GM19238 (cell line): ENCODE measurements at regions not wholly inside any gene's neighbourhood (a gene's known extent, or its start where the extent isn't known, plus 50 kb on each side); places are given as distances from the start of the nearest gene placed in this dataset.
A peak's percentile ranks its signal among the peaks of the same experiment; 100 is the strongest.

Experiments
- DNase-seq: peaks from one replicate; pipeline ENCODE4 v3.0.0; 2011; ENCODE audit warnings: low spot score; ENCODE audit not compliant: insufficient read length

GRCh38 chr6:104575536-104575935 is 284.2 kb downstream of the HACE1 start:
- no peak for DNase-seq

DNA sequence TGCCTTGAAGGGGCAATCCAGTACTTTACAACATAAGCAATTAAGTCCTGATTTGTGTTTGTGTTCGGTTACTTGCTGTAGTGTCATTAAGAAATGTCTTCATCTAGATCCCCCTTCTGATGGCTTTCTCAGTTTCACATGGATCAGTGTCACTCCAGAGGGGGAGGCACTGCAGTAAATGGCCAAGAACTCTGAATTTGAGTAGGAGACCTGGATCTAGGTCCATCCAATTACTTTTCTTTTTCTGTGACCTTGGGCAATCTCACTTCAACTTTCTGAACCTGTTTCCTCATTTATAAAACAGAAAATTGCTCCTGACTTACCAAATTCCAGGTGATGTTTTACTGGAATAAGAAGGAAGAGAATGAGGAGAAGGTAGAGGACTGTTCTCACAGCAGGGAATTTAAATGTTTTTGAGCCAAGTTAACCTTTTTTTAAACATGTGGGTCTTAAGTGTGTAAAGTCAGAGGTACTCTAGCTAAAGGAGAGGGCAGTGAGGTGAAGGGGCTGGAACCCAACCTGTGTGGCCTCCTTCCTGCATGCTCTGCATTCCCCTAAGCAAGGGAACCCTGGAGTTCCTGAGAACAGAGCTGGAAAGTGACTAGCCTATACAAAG is 285.5 kb downstream of the HACE1 start:
- DNase-seq, result no peak

DNA sequence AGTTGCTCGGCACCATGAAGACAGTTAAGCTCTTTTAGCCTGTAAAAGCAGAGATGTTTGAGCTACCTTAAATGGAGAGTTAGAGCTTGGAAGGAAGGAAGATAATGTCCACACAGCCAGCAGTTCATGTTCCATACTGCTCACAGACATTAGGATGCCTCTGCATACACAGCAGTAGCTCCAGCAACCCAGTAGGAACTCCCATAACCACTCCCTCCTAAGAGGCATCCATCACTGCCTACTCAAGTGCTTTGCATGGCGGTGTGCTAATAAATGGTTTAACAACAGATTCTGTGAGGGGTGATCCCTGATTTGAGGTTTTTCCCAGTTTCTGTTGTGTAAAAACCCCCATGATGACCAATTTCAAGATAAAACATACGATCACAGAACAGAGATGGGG is 286.4 kb downstream of the HACE1 start:
- DNase-seq, result no peak

DNA sequence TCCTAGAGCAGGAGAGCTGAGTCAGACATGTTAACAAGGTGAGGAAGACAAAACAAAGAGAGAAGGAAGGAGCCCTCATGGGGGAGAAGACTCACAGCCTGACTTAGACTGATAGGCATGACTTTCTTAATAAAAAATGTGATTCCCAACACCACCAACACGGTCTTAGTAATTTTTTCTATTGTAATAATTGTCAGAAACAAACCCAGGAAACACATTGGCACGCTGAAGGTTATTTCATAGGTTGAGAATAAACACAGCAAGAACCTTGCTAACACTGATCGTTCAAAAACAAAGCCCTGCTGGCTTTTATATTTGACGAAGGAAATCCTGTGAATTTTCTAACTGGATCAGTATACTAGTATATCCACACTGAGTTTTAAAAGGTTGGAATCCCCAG is 286.8 kb downstream of the HACE1 start:
- DNase-seq, result no peak

GRCh38 chr6:104566411-104566810 is 293.3 kb downstream of the HACE1 start:
- no peak for DNase-seq

- no peak for DNase-seq
These were observed 296.4 kb downstream of the HACE1 start for GRCh38 chr6:104563306-104563705.

DNA sequence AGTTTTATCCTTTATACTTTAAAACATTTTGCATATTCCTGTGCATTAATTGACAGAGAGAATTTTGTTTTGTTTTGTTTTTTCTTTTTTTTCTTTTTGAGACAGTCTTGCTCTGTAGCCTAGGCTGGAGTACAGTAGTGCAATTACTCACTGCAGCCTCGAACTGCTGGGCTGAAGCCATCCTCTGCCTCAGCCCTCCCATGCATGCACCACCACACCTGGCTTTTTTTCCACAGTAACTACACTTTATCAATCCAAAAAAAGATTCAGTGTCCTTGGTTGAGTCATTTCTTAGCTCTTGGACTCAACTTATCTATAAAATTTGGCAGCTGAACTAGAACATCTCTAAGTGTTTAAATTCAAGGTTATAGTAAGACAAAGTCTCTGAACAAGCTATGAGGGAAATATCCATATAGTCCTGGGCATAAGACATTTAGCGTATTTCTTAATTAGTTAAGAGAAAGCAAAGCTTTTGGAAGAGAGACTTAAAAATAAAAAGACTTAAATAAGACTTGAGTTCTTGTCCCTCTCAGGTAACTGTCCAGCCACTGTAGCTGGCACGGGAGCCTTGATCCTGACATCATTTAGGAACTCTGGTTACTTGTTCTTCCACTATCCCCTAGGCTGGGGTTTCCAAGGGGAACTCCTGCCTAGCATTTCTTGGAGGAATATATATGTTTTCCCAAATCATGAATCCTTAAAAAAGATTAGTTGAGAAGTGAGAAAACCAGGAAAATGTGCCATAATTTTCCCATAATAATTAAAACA is 300.1 kb downstream of the HACE1 start:
- no peak for DNase-seq

- DNase-seq, result no peak
These were observed 301.0 kb downstream of the HACE1 start for GRCh38 chr6:104558746-104559145.

DNA sequence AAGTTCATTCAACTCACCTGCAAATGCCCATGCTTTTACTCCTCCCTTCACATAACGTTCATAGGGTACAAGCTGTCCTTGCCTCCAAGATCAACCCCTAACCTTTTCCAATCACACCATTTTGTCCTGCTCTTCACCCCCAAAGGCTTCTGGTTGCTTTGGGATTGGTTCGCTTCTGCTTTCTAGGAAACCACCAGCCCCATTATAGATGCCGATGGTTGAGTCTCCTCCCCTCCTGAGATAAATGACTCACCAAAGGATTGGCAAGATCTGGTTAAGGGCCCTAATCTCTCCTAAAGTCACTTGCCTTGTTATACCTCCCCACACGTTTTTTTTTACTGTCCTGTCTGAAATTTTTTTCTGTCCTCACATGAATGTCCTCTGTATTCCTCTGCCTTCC is 311.4 kb downstream of the HACE1 start:
- DNase-seq, result no peak

DNA sequence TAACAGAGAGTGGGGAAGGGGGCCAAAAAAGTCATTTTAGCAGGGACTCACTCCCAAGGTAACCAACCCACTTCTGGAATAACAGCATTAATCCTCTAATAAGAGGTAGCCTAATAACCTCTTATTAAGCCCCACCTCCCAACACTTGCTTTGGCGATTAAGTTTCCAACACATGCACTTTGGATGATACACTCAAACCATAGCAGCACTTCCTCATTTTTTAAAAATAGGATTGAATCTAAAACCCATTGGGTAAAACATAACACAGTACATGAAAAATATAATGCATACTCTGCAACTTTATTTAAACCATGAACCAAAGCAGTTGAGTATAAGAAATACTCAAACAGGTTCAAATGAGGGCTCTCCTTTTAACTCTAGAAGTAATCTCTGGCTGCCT is 318.3 kb downstream of the HACE1 start:
- DNase-seq, result no peak

- DNase-seq, result no peak
These were observed 319.0 kb downstream of the HACE1 start for GRCh38 chr6:104540743-104541142.

GRCh38 chr6:104539173-104539572 is 320.5 kb downstream of the HACE1 start:
- no peak for DNase-seq

DNA sequence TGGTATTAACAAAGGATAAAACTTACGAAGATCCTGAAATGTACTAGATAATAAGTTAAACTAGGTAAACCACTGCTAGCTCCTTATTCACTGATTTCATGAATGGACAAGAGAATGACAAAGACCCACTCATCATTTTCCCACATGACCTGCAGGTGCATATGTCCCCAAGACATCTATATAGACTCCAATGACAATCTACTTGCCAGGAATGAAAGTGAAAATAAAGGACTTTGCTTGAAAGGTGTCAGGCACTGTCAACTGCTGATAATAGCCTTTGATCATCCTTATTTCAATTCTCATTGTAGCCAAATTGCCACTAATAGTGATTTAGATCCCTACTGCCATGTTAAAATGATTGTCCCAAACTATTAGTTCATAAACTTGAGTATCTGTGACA is 321.8 kb downstream of the HACE1 start:
- DNase-seq, result no peak

GRCh38 chr6:104537180-104537579 is 322.5 kb downstream of the HACE1 start:
- no peak for DNase-seq

DNA sequence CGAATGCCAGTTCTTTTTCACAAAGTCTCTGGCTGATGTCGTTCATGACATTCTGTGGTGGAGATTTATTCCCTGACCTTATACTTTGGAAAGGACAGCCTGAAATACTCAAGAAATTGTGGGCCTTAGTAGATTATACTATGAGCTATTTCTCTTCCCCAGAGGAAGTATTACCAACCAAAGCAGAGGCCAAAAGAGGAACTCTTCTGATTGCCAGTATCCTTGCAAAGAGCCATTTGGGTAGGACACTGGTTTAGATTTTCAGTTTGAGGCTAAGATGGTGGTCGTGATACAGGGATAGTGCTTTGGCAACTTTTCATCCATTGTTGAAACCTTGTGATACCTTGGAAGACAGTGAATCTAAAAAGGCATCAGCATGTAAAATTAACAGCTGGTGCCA is 327.3 kb downstream of the HACE1 start:
- no peak for DNase-seq

DNA sequence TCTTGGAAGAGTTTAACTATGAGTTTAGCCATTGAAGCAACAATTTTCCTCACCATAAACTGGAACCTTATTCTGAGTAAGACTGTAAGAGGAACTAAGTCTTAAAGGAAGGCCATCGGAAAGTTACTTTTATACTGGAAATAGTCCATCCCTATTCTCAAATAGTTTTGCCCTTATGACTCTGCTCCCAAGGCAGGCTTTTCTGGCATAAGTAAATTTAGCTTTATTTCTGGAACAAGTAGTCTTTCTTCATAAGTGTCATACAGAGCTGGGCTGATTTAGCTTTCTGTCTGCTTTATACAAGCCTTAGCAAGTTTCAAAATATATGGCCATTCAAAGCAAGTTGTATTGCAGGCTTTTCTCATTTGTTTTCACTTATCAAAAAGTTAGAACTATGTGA is 328.1 kb downstream of the HACE1 start:
- DNase-seq, result no peak

DNA sequence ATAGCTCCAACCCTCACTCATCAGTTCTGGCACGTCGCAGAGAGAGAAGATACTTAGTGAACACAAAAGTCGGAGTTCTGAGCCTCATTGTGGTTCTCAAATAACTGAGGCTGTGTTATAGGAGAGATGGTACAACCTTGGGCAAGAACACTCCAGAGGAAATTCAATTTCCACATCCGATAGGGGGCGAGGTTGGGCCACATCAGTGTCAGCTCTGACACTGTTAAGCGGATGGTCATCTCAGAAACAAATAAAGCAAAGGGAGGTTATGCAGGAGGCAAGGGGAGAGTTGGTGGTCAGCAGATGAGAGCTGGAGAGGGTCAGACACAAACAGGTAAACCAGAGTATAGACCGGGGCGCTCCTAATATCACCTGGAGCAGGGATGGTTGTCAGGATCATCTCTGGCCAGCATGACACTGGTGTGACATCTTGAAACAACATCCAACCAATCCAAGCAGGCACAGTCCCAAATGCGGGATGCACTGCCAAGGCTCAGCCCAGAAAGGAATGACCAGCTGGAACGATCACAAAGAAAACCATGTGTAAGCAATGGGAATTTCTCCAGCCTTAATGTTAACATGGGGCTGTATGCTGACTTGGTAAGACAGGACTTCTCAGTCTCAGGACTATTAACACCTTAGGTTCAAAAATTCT is 331.8 kb downstream of the HACE1 start:
- DNase-seq, result no peak

GRCh38 chr6:104527311-104527710 is 332.4 kb downstream of the HACE1 start:
- DNase-seq, result no peak

GRCh38 chr6:104526376-104526775 is 333.3 kb downstream of the HACE1 start:
- no peak for DNase-seq

GRCh38 chr6:104525677-104526322 is 333.9 kb downstream of the HACE1 start:
- DNase-seq, result peak; percentile 53

- no peak for DNase-seq
These were observed 337.2 kb downstream of the HACE1 start for GRCh38 chr6:104522533-104522932.

GRCh38 chr6:104521176-104521575 is 338.5 kb downstream of the HACE1 start:
- no peak for DNase-seq
